ENCODE measurements at regions not wholly inside any gene's neighbourhood (a gene's known extent, or its start where the extent isn't known, plus 50 kb on each side); places are given as distances from the start of the nearest gene placed in this dataset.

DNA sequence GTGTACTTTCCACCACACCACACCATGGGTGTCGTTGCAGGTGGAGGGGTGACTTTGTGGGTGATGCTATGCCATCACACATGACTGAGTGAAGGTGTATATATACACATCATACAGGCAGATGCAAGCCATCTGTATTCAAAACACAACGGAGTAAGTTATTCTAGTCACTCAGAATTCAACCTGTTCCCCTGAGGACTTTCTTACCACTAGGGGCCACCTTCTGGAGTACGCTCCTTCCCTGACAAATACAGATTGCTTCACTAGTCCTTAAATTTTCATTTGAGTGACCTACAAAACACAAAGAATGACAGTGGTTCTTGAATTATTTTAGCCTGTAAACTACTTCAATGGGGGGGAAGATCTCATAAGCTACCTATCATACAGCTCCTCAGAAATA is 52.8 kb upstream of the NTRK3 start:
- DNase-seq (ENCODE audit: low read depth in 2 of 2): no peak
- H3K4me3 ChIP-seq (replicated peaks in 1 of 2; ENCODE audit: low read depth in 2 of 2, low read length in 2 of 2): no peak overlapping the region
- TF ChIP-seq, protein P1, sequence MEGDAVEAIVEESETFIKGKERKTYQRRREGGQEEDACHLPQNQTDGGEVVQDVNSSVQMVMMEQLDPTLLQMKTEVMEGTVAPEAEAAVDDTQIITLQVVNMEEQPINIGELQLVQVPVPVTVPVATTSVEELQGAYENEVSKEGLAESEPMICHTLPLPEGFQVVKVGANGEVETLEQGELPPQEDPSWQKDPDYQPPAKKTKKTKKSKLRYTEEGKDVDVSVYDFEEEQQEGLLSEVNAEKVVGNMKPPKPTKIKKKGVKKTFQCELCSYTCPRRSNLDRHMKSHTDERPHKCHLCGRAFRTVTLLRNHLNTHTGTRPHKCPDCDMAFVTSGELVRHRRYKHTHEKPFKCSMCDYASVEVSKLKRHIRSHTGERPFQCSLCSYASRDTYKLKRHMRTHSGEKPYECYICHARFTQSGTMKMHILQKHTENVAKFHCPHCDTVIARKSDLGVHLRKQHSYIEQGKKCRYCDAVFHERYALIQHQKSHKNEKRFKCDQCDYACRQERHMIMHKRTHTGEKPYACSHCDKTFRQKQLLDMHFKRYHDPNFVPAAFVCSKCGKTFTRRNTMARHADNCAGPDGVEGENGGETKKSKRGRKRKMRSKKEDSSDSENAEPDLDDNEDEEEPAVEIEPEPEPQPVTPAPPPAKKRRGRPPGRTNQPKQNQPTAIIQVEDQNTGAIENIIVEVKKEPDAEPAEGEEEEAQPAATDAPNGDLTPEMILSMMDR (IDR thresholded peaks at IDR 0.05; ENCODE audit: low read depth, low read length): no peak

DNA sequence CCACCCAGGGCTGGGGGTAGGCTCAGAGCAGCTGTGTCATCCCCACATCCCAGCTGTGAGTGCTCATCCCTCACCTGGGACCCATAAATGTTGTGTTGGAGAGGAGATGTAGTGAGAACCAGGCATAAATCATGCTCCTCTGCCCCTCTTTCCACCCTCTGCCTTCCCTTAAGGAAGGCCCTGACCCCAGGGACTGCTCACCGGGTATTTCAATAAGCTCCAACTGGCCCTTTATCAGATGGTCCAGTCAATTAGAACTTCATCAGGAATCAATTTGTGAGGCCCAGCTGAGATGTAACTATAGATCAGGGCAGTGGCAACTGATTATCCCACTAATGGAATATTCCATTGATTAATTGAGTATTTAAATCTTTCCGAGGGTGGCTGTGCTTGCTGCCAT is 50.8 kb upstream of the NTRK3 start:
- TF ChIP-seq, protein P1 (IDR thresholded peaks at IDR 0.05; ENCODE audit: low read depth, low read length): no peak
- H3K4me3 ChIP-seq (replicated peaks in 1 of 2; ENCODE audit: low read depth in 2 of 2, low read length in 2 of 2): no peak overlapping the region
- DNase-seq (ENCODE audit: low read depth in 2 of 2): no peak

Data from cardiac fibroblast (primary cell).